ENCODE measurements at regions not wholly inside any gene's neighbourhood (a gene's known extent, or its start where the extent isn't known, plus 50 kb on each side); places are given as distances from the start of the nearest gene placed in this dataset.

DNA sequence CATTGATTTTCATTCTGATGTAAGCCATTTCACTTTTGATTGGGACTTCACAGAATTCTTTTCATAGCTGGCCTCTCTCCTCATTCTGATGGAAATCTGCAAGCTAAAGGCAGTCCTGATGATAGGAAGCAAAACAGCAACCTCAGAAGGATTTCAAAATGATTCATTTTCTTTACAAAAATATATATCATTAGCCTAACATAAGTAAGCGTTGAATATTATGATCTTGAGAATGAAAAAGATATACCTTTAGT, 143.1 kb upstream of the GJE1 start:
- Histone ChIP-seq H3K9ac (ENCODE audit: low read length) (no peak overlapping the region), H4K20me1 (ENCODE audit: insufficient read depth) (no peaks in the 10 kb centered on the region), H3K4me3 (ENCODE audit: low read length) (no peak overlapping the region), H3F3A (ENCODE audit: insufficient read depth, low read length, poor library complexity, severe bottlenecking) (no peaks in the 10 kb centered on the region), H3K9me2 (ENCODE audit: insufficient read depth, low read length) (no peaks in the 10 kb centered on the region), H3K9me3 (ENCODE audit: low read length) (no peaks in the 10 kb centered on the region), H2AFZ (ENCODE audit: low read depth, low read length) (no peak overlapping the region), H3K27me3 (ENCODE audit: insufficient read depth, low read depth, low read length) (no peaks in the 10 kb centered on the region), H3K36me3 (ENCODE audit: insufficient read depth, low read length) (no peaks in the 10 kb centered on the region), H3K4me2 (ENCODE audit: low read length) (no peak overlapping the region), H3K27ac (ENCODE audit: low read length) (no peak overlapping the region), H3K79me2 (replicated peaks; ENCODE audit: insufficient read depth, low read length) (no peaks in the 10 kb centered on the region)
- TF ChIP-seq, protein P1, sequence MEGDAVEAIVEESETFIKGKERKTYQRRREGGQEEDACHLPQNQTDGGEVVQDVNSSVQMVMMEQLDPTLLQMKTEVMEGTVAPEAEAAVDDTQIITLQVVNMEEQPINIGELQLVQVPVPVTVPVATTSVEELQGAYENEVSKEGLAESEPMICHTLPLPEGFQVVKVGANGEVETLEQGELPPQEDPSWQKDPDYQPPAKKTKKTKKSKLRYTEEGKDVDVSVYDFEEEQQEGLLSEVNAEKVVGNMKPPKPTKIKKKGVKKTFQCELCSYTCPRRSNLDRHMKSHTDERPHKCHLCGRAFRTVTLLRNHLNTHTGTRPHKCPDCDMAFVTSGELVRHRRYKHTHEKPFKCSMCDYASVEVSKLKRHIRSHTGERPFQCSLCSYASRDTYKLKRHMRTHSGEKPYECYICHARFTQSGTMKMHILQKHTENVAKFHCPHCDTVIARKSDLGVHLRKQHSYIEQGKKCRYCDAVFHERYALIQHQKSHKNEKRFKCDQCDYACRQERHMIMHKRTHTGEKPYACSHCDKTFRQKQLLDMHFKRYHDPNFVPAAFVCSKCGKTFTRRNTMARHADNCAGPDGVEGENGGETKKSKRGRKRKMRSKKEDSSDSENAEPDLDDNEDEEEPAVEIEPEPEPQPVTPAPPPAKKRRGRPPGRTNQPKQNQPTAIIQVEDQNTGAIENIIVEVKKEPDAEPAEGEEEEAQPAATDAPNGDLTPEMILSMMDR (IDR thresholded peaks at IDR 0.05; ENCODE audit: poor library complexity, severe bottlenecking) = no peak
- TF ChIP-seq RAD21 (conservative IDR thresholded peaks at IDR 0.05) (no peak), MXI1 (conservative IDR thresholded peaks at IDR 0.05; ENCODE audit: poor library complexity, severe bottlenecking) (no peak), EZH2 (IDR thresholded peaks at IDR 0.05; ENCODE audit: borderline replicate concordance, insufficient read depth, low read length, poor library complexity, severe bottlenecking) (no peak), POLR2AphosphoS5 (IDR thresholded peaks at IDR 0.05) (no peak), SMC3 (conservative IDR thresholded peaks at IDR 0.05; ENCODE audit: poor library complexity) (no peak), EP300 (conservative IDR thresholded peaks at IDR 0.05; ENCODE audit: poor library complexity, severe bottlenecking) (no peak), REST (IDR thresholded peaks at IDR 0.05; ENCODE audit: borderline replicate concordance) (no peak), TAF1 (IDR thresholded peaks at IDR 0.05; ENCODE audit: low read depth) (no peak)

- H3K4me3 ChIP-seq (ENCODE audit: low read length) = no peak overlapping the region
- TF ChIP-seq EP300 (conservative IDR thresholded peaks at IDR 0.05; ENCODE audit: poor library complexity, severe bottlenecking) (no peak), EZH2 (IDR thresholded peaks at IDR 0.05; ENCODE audit: borderline replicate concordance, insufficient read depth, low read length, poor library complexity, severe bottlenecking) (no peak), TAF1 (IDR thresholded peaks at IDR 0.05; ENCODE audit: low read depth) (no peak), MXI1 (conservative IDR thresholded peaks at IDR 0.05; ENCODE audit: poor library complexity, severe bottlenecking) (no peak), SMC3 (conservative IDR thresholded peaks at IDR 0.05; ENCODE audit: poor library complexity) (peak; percentile 26), POLR2AphosphoS5 (IDR thresholded peaks at IDR 0.05) (no peak), REST (IDR thresholded peaks at IDR 0.05; ENCODE audit: borderline replicate concordance) (no peak), RAD21 (conservative IDR thresholded peaks at IDR 0.05) (peak; percentile 36)
- TF ChIP-seq, protein P1 (IDR thresholded peaks at IDR 0.05; ENCODE audit: poor library complexity, severe bottlenecking) = peak; percentile 52
- H2AFZ ChIP-seq (ENCODE audit: low read depth, low read length) = no peak overlapping the region
- no peak overlapping the region for H3K4me2 ChIP-seq (ENCODE audit: low read length)
- no peaks in the 10 kb centered on the region for H4K20me1 ChIP-seq (ENCODE audit: insufficient read depth)
- H3F3A ChIP-seq (ENCODE audit: insufficient read depth, low read length, poor library complexity, severe bottlenecking) = no peaks in the 10 kb centered on the region
- no peaks in the 10 kb centered on the region for H3K9me3 ChIP-seq (ENCODE audit: low read length)
- H3K79me2 ChIP-seq (replicated peaks; ENCODE audit: insufficient read depth, low read length) = no peaks in the 10 kb centered on the region
- H3K9ac ChIP-seq (ENCODE audit: low read length) = no peak overlapping the region
- no peaks in the 10 kb centered on the region for H3K27me3 ChIP-seq (ENCODE audit: insufficient read depth, low read depth, low read length)
- no peak overlapping the region for H3K27ac ChIP-seq (ENCODE audit: low read length)
- H3K36me3 ChIP-seq (ENCODE audit: insufficient read depth, low read length) = no peaks in the 10 kb centered on the region
- no peaks in the 10 kb centered on the region for H3K9me2 ChIP-seq (ENCODE audit: insufficient read depth, low read length)
Measured at GRCh38 chr6:141988954-141989705, 143.6 kb upstream of the GJE1 start.

Measured in neural cell (in vitro differentiated cells).